ENCODE measurements at regions not wholly inside any gene's neighbourhood (a gene's known extent, or its start where the extent isn't known, plus 50 kb on each side); places are given as distances from the start of the nearest gene placed in this dataset.

- TF ChIP-seq, protein P1, sequence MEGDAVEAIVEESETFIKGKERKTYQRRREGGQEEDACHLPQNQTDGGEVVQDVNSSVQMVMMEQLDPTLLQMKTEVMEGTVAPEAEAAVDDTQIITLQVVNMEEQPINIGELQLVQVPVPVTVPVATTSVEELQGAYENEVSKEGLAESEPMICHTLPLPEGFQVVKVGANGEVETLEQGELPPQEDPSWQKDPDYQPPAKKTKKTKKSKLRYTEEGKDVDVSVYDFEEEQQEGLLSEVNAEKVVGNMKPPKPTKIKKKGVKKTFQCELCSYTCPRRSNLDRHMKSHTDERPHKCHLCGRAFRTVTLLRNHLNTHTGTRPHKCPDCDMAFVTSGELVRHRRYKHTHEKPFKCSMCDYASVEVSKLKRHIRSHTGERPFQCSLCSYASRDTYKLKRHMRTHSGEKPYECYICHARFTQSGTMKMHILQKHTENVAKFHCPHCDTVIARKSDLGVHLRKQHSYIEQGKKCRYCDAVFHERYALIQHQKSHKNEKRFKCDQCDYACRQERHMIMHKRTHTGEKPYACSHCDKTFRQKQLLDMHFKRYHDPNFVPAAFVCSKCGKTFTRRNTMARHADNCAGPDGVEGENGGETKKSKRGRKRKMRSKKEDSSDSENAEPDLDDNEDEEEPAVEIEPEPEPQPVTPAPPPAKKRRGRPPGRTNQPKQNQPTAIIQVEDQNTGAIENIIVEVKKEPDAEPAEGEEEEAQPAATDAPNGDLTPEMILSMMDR (IDR thresholded peaks at IDR 0.05; ENCODE audit: poor library complexity, severe bottlenecking): no peak
- TF ChIP-seq POLR2AphosphoS5 (IDR thresholded peaks at IDR 0.05) (no peak), REST (IDR thresholded peaks at IDR 0.05; ENCODE audit: borderline replicate concordance) (no peak), EZH2 (IDR thresholded peaks at IDR 0.05; ENCODE audit: borderline replicate concordance, insufficient read depth, low read length, poor library complexity, severe bottlenecking) (no peak), EP300 (conservative IDR thresholded peaks at IDR 0.05; ENCODE audit: poor library complexity, severe bottlenecking) (no peak), SMC3 (conservative IDR thresholded peaks at IDR 0.05; ENCODE audit: poor library complexity) (no peak)
These were observed 325.9 kb upstream of the TBL1XR1 start for GRCh38 chr3:177523067-177523675.

Data from neural cell (in vitro differentiated cells).